ENCODE measurements at regions not wholly inside any gene's neighbourhood (a gene's known extent, or its start where the extent isn't known, plus 50 kb on each side); places are given as distances from the start of the nearest gene placed in this dataset.

DNA sequence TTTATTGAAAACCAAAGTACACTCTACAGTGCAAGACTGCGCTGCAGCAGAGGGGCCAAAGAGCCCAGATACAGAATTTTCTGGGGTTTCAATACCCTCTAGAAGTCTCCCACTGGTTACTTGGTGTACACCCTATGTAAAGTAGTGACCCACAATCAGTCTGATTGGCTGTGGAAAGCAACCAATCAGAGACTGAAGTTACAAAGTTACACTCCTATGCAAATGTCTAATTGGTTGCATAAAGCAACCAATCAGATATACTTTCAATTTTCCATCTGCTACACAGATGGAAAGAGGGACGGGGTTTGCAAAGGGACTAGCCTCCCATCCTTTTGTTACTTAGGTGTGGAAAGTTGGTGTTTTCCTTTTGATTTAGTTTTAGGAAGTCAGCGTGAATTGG, 198.9 kb upstream of the SH3BP4 start:
- intact Hi-C loops (cut with DNase I; ENCODE audit: low total_unique reads) = no loop called here
- Histone ChIP-seq H3K4me1 (no peaks in the 10 kb centered on the region), H3K4me3 (no peak overlapping the region), H3K27me3 (no peaks in the 10 kb centered on the region), H3K27ac (no peak overlapping the region), H3K36me3 (no peaks in the 10 kb centered on the region), H3K9me3 (no peaks in the 10 kb centered on the region)
- TF ChIP-seq, protein P1, sequence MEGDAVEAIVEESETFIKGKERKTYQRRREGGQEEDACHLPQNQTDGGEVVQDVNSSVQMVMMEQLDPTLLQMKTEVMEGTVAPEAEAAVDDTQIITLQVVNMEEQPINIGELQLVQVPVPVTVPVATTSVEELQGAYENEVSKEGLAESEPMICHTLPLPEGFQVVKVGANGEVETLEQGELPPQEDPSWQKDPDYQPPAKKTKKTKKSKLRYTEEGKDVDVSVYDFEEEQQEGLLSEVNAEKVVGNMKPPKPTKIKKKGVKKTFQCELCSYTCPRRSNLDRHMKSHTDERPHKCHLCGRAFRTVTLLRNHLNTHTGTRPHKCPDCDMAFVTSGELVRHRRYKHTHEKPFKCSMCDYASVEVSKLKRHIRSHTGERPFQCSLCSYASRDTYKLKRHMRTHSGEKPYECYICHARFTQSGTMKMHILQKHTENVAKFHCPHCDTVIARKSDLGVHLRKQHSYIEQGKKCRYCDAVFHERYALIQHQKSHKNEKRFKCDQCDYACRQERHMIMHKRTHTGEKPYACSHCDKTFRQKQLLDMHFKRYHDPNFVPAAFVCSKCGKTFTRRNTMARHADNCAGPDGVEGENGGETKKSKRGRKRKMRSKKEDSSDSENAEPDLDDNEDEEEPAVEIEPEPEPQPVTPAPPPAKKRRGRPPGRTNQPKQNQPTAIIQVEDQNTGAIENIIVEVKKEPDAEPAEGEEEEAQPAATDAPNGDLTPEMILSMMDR (IDR thresholded peaks at IDR 0.05 in 4 of 5, conservative IDR thresholded peaks at IDR 0.05 in 1 of 5) = no peak
- no peak for TF ChIP-seq POLR2A (IDR thresholded peaks at IDR 0.05)
- in situ Hi-C loops (cut with MboI; ENCODE audit: low sequenced_read_pairs in 4 of 4) = no loop called here
- ATAC-seq (no peak), DNase-seq (no peak)

DNA sequence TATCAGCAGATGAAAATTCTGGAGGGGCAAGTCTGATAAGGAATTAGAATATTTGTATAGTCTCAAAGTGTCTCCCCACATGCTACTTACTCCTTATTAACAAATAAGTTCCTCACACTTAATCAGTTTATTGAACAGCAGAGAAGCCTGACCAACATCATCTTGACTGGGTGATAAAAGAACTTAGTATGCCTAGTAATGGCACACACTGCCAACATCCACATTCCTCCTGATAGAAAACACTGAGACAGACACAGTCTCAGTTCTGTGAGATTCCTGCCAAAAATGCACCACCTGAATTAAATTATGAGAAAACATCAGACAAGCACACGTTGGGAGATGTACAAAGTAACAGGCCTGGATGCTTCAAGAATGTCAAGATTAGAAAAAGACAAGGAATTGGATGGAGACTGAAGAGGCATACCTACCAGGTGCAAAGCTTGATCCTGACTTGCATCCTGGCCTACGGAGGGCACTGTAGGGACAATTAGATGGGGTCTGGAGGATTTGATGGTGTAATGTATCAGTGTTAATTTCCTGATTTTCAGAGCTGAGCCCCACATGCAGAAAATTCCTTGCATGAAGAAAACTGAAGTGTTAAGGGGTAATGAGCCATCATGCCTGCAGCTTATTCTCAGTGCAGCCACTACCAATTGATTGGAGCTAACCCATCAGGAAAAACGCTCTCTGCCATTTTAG, 200.4 kb upstream of the SH3BP4 start:
- intact Hi-C loops (cut with DNase I; ENCODE audit: low total_unique reads) (no loop called here), in situ Hi-C loops (cut with MboI; ENCODE audit: low sequenced_read_pairs in 4 of 4) (no loop called here)
- H3K27me3 ChIP-seq = no peaks in the 10 kb centered on the region
- TF ChIP-seq POLR2A (IDR thresholded peaks at IDR 0.05) = no peak
- TF ChIP-seq, protein P1 (IDR thresholded peaks at IDR 0.05 in 4 of 5, conservative IDR thresholded peaks at IDR 0.05 in 1 of 5) = no peak
- H3K4me1 ChIP-seq = no peaks in the 10 kb centered on the region
- no peak overlapping the region for H3K27ac ChIP-seq
- no peak for ATAC-seq
- no peaks in the 10 kb centered on the region for H3K36me3 ChIP-seq
- no peaks in the 10 kb centered on the region for H3K9me3 ChIP-seq
- no peak overlapping the region for H3K4me3 ChIP-seq
- DNase-seq = no peak

DNA sequence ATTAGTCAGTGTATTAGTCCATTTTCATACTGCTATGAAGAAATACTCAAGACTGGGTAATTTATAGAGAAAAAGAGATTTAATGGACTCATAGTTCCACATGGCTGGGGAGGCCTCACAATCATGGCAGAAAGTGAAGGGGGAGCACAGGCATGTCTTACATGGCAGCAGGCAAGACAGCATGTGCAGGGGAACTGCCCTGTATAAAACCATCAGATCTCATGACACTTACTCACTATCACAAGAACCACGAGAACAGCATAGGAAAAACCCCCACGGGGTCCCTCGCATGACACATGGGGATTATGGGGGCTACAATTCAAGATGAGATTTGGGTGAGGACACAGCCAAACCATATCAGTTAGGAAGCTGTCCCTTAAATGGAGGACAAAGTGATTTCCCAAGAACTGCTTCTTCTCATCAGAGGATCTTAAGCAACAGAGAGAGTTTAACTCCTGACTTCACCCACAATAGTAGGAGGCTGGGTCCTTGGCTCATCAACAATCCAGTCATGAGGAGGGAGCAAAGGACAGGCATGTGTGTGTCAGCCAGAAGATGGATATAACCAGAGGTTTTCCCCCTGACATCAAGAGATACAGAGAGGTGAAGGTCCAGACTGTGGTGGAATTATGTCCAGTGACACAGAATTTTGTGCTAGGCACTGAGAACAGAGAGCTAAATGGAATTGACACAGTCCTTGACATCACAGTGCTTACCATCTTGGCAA, 203.8 kb upstream of the SH3BP4 start:
- DNase-seq (no peak), ATAC-seq (no peak)
- no peaks in the 10 kb centered on the region for H3K36me3 ChIP-seq
- intact Hi-C loops (cut with DNase I; ENCODE audit: low total_unique reads) (no loop called here), in situ Hi-C loops (cut with MboI; ENCODE audit: low sequenced_read_pairs in 4 of 4) (no loop called here)
- H3K9me3 ChIP-seq = no peaks in the 10 kb centered on the region
- no peaks in the 10 kb centered on the region for H3K27me3 ChIP-seq
- no peak overlapping the region for H3K4me3 ChIP-seq
- no peak overlapping the region for H3K27ac ChIP-seq
- no peaks in the 10 kb centered on the region for H3K4me1 ChIP-seq
- TF ChIP-seq, protein P1 (IDR thresholded peaks at IDR 0.05 in 4 of 5, conservative IDR thresholded peaks at IDR 0.05 in 1 of 5) = no peak
- no peak for TF ChIP-seq POLR2A (IDR thresholded peaks at IDR 0.05)

DNA sequence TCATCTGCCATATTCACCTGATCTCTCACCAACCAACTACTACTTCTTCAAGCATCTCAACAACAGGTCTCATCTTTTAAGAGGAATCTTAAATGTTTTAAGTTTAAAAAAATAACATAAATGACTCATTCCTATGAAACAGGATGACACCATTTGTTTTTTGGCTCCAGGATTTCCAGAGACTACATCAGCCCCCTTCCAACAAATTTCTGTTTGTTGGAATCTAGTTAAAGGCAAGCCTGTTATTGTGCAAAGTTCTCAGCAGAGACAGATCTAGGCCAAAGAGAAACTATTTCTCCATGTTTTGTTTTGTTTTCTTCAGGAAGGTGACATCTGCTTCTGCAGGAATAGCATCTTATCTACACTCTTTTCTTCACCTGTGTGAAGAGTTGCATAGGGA, 204.8 kb upstream of the SH3BP4 start:
- intact Hi-C loops (cut with DNase I; ENCODE audit: low total_unique reads) = no loop called here
- DNase-seq = no peak
- in situ Hi-C loops (cut with MboI; ENCODE audit: low sequenced_read_pairs in 4 of 4) = no loop called here

More for the DNA sequence above, 204.8 kb upstream of the SH3BP4 start:
- no peak overlapping the region for H3K27ac ChIP-seq
- H3K27me3 ChIP-seq = no peaks in the 10 kb centered on the region
- TF ChIP-seq, protein P1 (IDR thresholded peaks at IDR 0.05 in 4 of 5, conservative IDR thresholded peaks at IDR 0.05 in 1 of 5) = no peak
- TF ChIP-seq POLR2A (IDR thresholded peaks at IDR 0.05) = no peak
- H3K4me1 ChIP-seq = no peaks in the 10 kb centered on the region
- H3K9me3 ChIP-seq = no peaks in the 10 kb centered on the region
- ATAC-seq = no peak
- no peak overlapping the region for H3K4me3 ChIP-seq
- no peaks in the 10 kb centered on the region for H3K36me3 ChIP-seq
